HG03025 (cell line): ENCODE measurements at regions not wholly inside any gene's neighbourhood (a gene's known extent, or its start where the extent isn't known, plus 50 kb on each side); places are given as distances from the start of the nearest gene placed in this dataset.

ENCODE experiments used
- ATAC-seq: cut with Tn5 transposase; IDR thresholded peaks from one replicate; pipeline ENCODE4 v1.9.1; 2021; ENCODE audit warnings: mild to moderate bottlenecking, moderate library complexity; ENCODE audit not compliant: unreplicated experiment, low FRiP score

- ATAC-seq = no peak
These were observed 95.1 kb downstream of the FASLG start for GRCh38 chr1:172753964-172754363.

GRCh38 chr1:172754609-172755008 lies 95.7 kb downstream of the FASLG start:
- no peak for ATAC-seq

- ATAC-seq = no peak
These were observed 96.2 kb downstream of the FASLG start for GRCh38 chr1:172755099-172755498.

- no peak for ATAC-seq
These were observed 97.1 kb downstream of the FASLG start for GRCh38 chr1:172756024-172756423.

GRCh38 chr1:172758259-172758658 lies 99.4 kb downstream of the FASLG start:
- ATAC-seq = no peak

- ATAC-seq = no peak
These were observed 101.2 kb downstream of the FASLG start for GRCh38 chr1:172760121-172760520.

GRCh38 chr1:172761581-172762486 lies 102.9 kb downstream of the FASLG start:
- no peak for ATAC-seq

GRCh38 chr1:172763057-172763456 lies 104.2 kb downstream of the FASLG start:
- no peak for ATAC-seq

- ATAC-seq = no peak
These were observed 105.5 kb downstream of the FASLG start for GRCh38 chr1:172764378-172764777.

GRCh38 chr1:172766462-172766861 lies 107.6 kb downstream of the FASLG start:
- ATAC-seq = no peak

GRCh38 chr1:172770071-172770470 lies 111.2 kb downstream of the FASLG start:
- ATAC-seq = no peak

GRCh38 chr1:172774561-172774960 lies 115.7 kb downstream of the FASLG start:
- no peak for ATAC-seq

GRCh38 chr1:172775606-172776005 lies 116.7 kb downstream of the FASLG start:
- ATAC-seq = no peak

GRCh38 chr1:172776071-172776470 lies 117.2 kb downstream of the FASLG start:
- ATAC-seq = no peak

GRCh38 chr1:172777767-172778166 lies 118.9 kb downstream of the FASLG start:
- ATAC-seq = no peak

GRCh38 chr1:172778456-172779455 lies 119.9 kb downstream of the FASLG start:
- ATAC-seq = peak; percentile 51

GRCh38 chr1:172779491-172779890 lies 120.6 kb downstream of the FASLG start:
- ATAC-seq = no peak

GRCh38 chr1:172781513-172782140 lies 122.7 kb downstream of the FASLG start:
- peak; percentile 87 for ATAC-seq

- ATAC-seq = no peak
These were observed 130.9 kb downstream of the FASLG start for GRCh38 chr1:172789840-172790239.

GRCh38 chr1:172790245-172790644 lies 131.3 kb downstream of the FASLG start:
- ATAC-seq = no peak

- no peak for ATAC-seq
These were observed 134.9 kb downstream of the FASLG start for GRCh38 chr1:172793823-172794222.
